ENCODE measurements at regions not wholly inside any gene's neighbourhood (a gene's known extent, or its start where the extent isn't known, plus 50 kb on each side); places are given as distances from the start of the nearest gene placed in this dataset.

GRCh38 chr5:141783005-141783946 lies 94.9 kb downstream of the PCDH1 start:
- POLR2A ChIA-PET (ENCODE audit: partially characterized antibody) = interaction anchor here (0.8 to 1.8 kb wide), 3 partner anchors 9 to 141 kb away, joined by 3 to 4 read pairs (median 3); partner anchors contain the start of gene DELE1
- no peak overlapping the region for H3K27ac ChIP-seq (ENCODE audit: low read depth, low read length)
- 0 out of 2 replicates have a peak overlapping the region, but pooled peaks have one; percentile 47 for H2AK5ac ChIP-seq (ENCODE audit: low read depth, low read length)
- no peak overlapping the region for H4K8ac ChIP-seq (ENCODE audit: extremely low read depth, insufficient read depth, low read length)
- TF ChIP-seq TEAD4 (IDR thresholded peaks at IDR 0.05; ENCODE audit: low read depth, low read length) (no peak), SIN3A (conservative IDR thresholded peaks at IDR 0.05 in 1 of 2, IDR thresholded peaks at IDR 0.05 in 1 of 2; ENCODE audit: low read depth in 1 of 2, low read length in 2 of 2) (0 out of 4 replicates have a peak, but pooled peaks of 1 of the 2 experiments have one; percentile 34)
- H3K18ac ChIP-seq (ENCODE audit: extremely low read depth, low read length) = no peak overlapping the region
- H4K5ac ChIP-seq (ENCODE audit: insufficient read length, low read depth, low read length) = no peak overlapping the region
- no peak overlapping the region for H3K23ac ChIP-seq (ENCODE audit: insufficient read length)
- no peak overlapping the region for H2AFZ ChIP-seq (ENCODE audit: low read length)
- no peak for DNase-seq (ENCODE audit: low read depth in 1 of 2, low spot score in 2 of 2)
- H2BK12ac ChIP-seq (ENCODE audit: low read depth, low read length) = no peak overlapping the region
- H4K91ac ChIP-seq (replicated peaks; ENCODE audit: insufficient read length, low read length) = no peak overlapping the region
- no peak overlapping the region for H2BK5ac ChIP-seq (ENCODE audit: low read depth, low read length)
- no peaks in the 10 kb centered on the region for H3K23me2 ChIP-seq (ENCODE audit: low read depth, low read length)
- H3K9me3 ChIP-seq (ENCODE audit: insufficient read depth in 2 of 2, low read depth in 1 of 2, low read length in 1 of 2) = no peaks in the 10 kb centered on the region
- peaks cover 0 to 20% (median 7%) of the 10 kb centered on the region in 4 experiments; a peak in 6 of 7 replicates for H3K4me1 ChIP-seq (replicated peaks in 1 of 4; ENCODE audit: control insufficient read depth in 3 of 4, insufficient read depth in 4 of 4, low read length in 3 of 4)
- H3K27me3 ChIP-seq (replicated peaks in 1 of 4; ENCODE audit: control insufficient read depth in 3 of 4, extremely low read depth in 1 of 4, insufficient read depth in 3 of 4, low read length in 3 of 4) = no peaks in the 10 kb centered on the region
- no peaks in the 10 kb centered on the region for H4K20me1 ChIP-seq (replicated peaks in 1 of 2; ENCODE audit: control insufficient read depth in 1 of 2, insufficient read depth in 2 of 2, low read length in 2 of 2)
- CTCF ChIA-PET (ENCODE audit: partially characterized antibody) = interaction anchor here (0.9 to 16.7 kb wide), 24 partner anchors 10 to 188 kb away, joined by 3 to 210 read pairs (median 5); partner anchors contain the start of gene PCDH1
- H3K14ac ChIP-seq (ENCODE audit: insufficient read length) = no peak overlapping the region
- H3K79me1 ChIP-seq (ENCODE audit: low read depth, low read length) = no peaks in the 10 kb centered on the region
- H3K36me3 ChIP-seq (ENCODE audit: control insufficient read depth in 2 of 4, insufficient read depth in 4 of 4, low read length in 3 of 4) = no peaks in the 10 kb centered on the region
- H3K79me2 ChIP-seq (ENCODE audit: control insufficient read depth in 1 of 2, insufficient read depth in 2 of 2, low read length in 2 of 2) = no peaks in the 10 kb centered on the region
- no peak overlapping the region for H2BK120ac ChIP-seq (replicated peaks; ENCODE audit: low read depth, low read length)
- H3K9ac ChIP-seq (replicated peaks in 1 of 4; ENCODE audit: extremely low read depth in 1 of 4, low read depth in 3 of 4, low read length in 3 of 4) = no peak overlapping the region
- no peak for FAIRE-seq
- H3K4me3 ChIP-seq (ENCODE audit: extremely low read depth in 1 of 4, insufficient read depth in 2 of 4, low read depth in 3 of 4, low read length in 4 of 4) = no peak overlapping the region
- no peak overlapping the region for H3K4me2 ChIP-seq (ENCODE audit: insufficient read depth in 1 of 2, low read depth in 2 of 2, low read length in 2 of 2)
- no peak overlapping the region for H2BK20ac ChIP-seq (ENCODE audit: low read length)
- 72% methylated on average over 17 of the region's 17 CpGs; no CpG with 5 or more reads in 1 of the 2 experiments for WGBS, 2 experiments (ENCODE audit: extremely low coverage in 1 of 2, insufficient coverage in 1 of 2, insufficient read length in 1 of 2, insufficient replicate concordance in 2 of 2, low coverage in 1 of 2, low lambda C conversion rate in 2 of 2, missing lambda C conversion rate in 1 of 2)
- H3K56ac ChIP-seq (replicated peaks; ENCODE audit: insufficient read length, low read depth, low read length) = no peak overlapping the region
- no peak overlapping the region for H3K4ac ChIP-seq (replicated peaks; ENCODE audit: insufficient read length, low read depth, low read length)
- no peak overlapping the region for H2BK15ac ChIP-seq (ENCODE audit: low read length)

All from H1 (cell line).